Aorta (tissue), 5 donors: ENCODE measurements at regions not wholly inside any gene's neighbourhood (a gene's known extent, or its start where the extent isn't known, plus 50 kb on each side); places are given as distances from the start of the nearest gene placed in this dataset.

ENCODE experiments used
- ATAC-seq: fragments of 200-7000 bp; cut with Tn5 transposase; one replicate; pipeline ENCODE4 v1.9.1; 2022; ENCODE audit warnings: moderate library complexity; ENCODE audit not compliant: low FRiP score
- DNase-seq, 2 donors: peaks; one replicate each; pipeline ENCODE4 v3.0.0-alpha.2; 2020
- H3K27ac ChIP-seq, 2 donors: one replicate each; pipeline ENCODE4 v1.5.1; 2013; ENCODE audit warnings: low read length in 2 of 2, mild to moderate bottlenecking in 2 of 2, moderate library complexity in 2 of 2, control low read depth in 1 of 2, inconsistent platforms in 1 of 2, low read depth in 1 of 2
- H3K27me3 ChIP-seq, 2 donors: one replicate each; pipeline ENCODE4 v1.6.1; 2013; ENCODE audit warnings: control low read depth in 1 of 2, low read length in 1 of 2, mild to moderate bottlenecking in 1 of 2, moderate library complexity in 1 of 2; ENCODE audit not compliant: insufficient read depth in 2 of 2, control insufficient read depth in 1 of 2
- H3K36me3 ChIP-seq, 2 donors: one replicate each; pipeline ENCODE4 v1.6.1; 2013; ENCODE audit warnings: control low read depth in 1 of 2, low read length in 1 of 2, mild to moderate bottlenecking in 1 of 2; ENCODE audit not compliant: insufficient read depth in 2 of 2, control insufficient read depth in 1 of 2
- H3K4me1 ChIP-seq, 2 donors: one replicate each; pipeline ENCODE4 v1.6.1; 2013; ENCODE audit warnings: low read length in 2 of 2, control low read depth in 1 of 2, mild to moderate bottlenecking in 1 of 2, moderate library complexity in 1 of 2; ENCODE audit not compliant: insufficient read depth in 2 of 2, control insufficient read depth in 1 of 2
- H3K4me3 ChIP-seq, 2 donors: one replicate each; pipeline ENCODE4 v1.5.1; 2013; ENCODE audit warnings: low read length in 2 of 2, control low read depth in 1 of 2, mild to moderate bottlenecking in 1 of 2
- H3K9me3 ChIP-seq: one replicate; pipeline ENCODE4 v1.6.1; 2013; ENCODE audit warnings: mild to moderate bottlenecking, low read length; ENCODE audit not compliant: control insufficient read depth
- WGBS, 2 donors: extraction: QIAGEN DNeasy Blood & Tissue Kit; methylation state at CpG; one replicate each; pipeline ENCODE4 v1.1.7; 2013; 5-methylcytosine and 5-hydroxymethylcytosine counted together
- intact Hi-C, 2 donors: fragments of 100-400 bp; cut with DNase I; formaldehyde crosslinking; loops; one replicate each; pipeline versions ENCODE4 v1.14.2 to v1.15.0; 2022
- donor health status: healthy with polysubstance abuse.
- donor health status: Bipolar disorder and iron deficiency.
- donor health status: DM: no; HTN: no; CAD: no.
- donor health status: DM: no; HTN: no; CAD: no.
- donor health status: DM: yes; HTN: yes; CAD: no.

DNA sequence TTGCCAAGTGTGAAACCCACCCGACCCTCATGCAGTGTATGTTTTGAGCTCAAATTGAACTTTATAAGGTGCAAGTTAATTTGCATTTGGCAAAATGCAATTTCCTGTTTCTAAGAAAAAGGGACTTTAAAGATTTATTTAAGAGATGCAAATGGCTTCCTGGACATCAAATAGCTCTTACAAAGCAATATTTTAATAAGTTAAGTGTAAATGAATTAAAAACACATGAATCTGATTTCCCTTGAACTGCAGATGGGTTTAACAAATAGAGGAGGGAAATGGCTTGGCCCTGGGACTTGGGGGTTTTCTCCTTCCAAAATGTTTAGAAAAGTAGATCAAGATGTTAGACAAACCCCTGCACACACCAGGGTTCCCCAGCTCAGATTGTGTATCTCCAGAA is 116.0 kb downstream of the EN1 start:
- 48 to 63% methylated on average over 1 of the region's 1 CpG for WGBS, 2 donors
- H3K27me3 ChIP-seq: peaks cover 0 to 1% of the 10 kb centered on the region in 2 donors
- H3K4me1 ChIP-seq: no peaks in the 10 kb centered on the region
- H3K27ac ChIP-seq: no peak overlapping the region
- no peak overlapping the region for H3K4me3 ChIP-seq
- H3K9me3 ChIP-seq: peaks cover 7% of the 10 kb centered on the region
- H3K36me3 ChIP-seq: no peaks in the 10 kb centered on the region
- intact Hi-C loops: no loop called here
- ATAC-seq (no peak), DNase-seq (no peak)

DNA sequence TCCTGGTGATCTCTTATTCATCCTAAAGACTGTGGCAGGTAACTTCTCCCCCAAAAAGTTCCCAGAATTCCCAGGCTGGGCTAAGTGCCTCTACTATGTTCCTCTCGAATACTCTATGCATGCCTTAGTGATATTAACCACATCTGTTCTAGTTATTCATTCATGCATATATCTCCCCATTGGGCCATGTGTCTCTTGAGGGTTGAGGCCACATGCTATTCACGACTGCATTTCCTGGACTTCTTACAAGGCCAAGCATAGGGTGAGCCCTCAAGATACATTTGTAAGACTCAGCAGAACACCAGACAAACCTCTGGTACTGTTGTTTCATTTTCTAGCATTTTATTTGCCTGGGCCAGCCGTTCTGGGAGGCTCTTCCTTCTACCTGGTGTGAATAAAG is 117.0 kb downstream of the EN1 start:
- no peaks in the 10 kb centered on the region for H3K36me3 ChIP-seq
- H3K4me1 ChIP-seq: no peaks in the 10 kb centered on the region
- WGBS, 2 donors: 39 to 53% methylated on average over 3 of the region's 3 CpGs
- H3K4me3 ChIP-seq: no peak overlapping the region
- ATAC-seq (no peak), DNase-seq (no peak)
- intact Hi-C loops: no loop called here
- H3K27ac ChIP-seq: no peak overlapping the region
- H3K9me3 ChIP-seq: peaks cover 7% of the 10 kb centered on the region
- H3K27me3 ChIP-seq: peaks cover 0 to 1% of the 10 kb centered on the region in 2 donors

DNA sequence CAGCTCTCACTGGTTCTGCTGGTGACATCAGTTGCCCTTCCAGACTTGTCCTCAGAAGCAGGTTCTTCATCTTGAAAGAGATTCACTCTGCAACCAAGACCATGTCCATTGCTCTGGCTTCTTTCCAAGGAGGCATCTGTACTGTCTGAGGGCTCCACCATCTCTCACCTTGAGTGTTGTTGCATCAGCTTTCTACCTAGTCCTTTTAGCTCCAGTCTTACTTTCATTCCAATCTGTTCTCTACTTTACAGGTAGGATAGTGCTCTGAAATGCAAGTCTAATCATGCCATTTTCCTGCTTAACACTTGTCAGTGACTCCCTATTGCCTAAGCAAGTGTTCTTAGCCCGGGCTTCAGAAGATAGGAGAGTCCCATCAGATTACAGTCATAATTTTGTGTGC is 117.7 kb downstream of the EN1 start:
- DNase-seq (no peak), ATAC-seq (no peak)
- H3K27ac ChIP-seq: no peak overlapping the region
- H3K9me3 ChIP-seq: peaks cover 7% of the 10 kb centered on the region
- H3K27me3 ChIP-seq: peaks cover 0 to 1% of the 10 kb centered on the region in 2 donors
- intact Hi-C loops: no loop called here
- 42 to 46% methylated on average over 1 of the region's 1 CpG for WGBS, 2 donors
- H3K36me3 ChIP-seq: no peaks in the 10 kb centered on the region
- no peaks in the 10 kb centered on the region for H3K4me1 ChIP-seq
- H3K4me3 ChIP-seq: no peak overlapping the region

DNA sequence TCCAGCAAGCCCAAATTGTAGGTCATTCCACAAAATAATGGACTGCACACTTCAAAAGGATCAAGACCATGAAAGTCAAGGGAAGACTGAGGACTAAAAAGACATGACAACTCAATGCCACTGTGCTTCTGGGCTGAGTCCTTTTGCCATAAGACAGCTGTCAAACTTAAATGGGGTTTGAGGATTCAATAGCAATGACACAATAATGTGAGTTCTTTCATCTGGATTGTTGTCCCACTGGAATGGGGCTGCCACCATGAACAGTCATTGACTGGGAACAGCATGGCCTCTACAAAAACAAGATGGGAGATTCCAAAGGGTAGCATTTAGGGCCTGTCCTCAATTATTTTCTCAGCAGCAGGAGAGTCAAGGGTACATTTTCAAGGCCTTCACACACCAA is 118.5 kb downstream of the EN1 start:
- ATAC-seq (no peak), DNase-seq (no peak)
- no peaks in the 10 kb centered on the region for H3K4me1 ChIP-seq
- H3K4me3 ChIP-seq: no peak overlapping the region
- no peak overlapping the region for H3K27ac ChIP-seq
- H3K9me3 ChIP-seq: peaks cover 7% of the 10 kb centered on the region
- intact Hi-C loops: no loop called here
- H3K36me3 ChIP-seq: no peaks in the 10 kb centered on the region
- H3K27me3 ChIP-seq: peaks cover 0 to 1% of the 10 kb centered on the region in 2 donors

DNA sequence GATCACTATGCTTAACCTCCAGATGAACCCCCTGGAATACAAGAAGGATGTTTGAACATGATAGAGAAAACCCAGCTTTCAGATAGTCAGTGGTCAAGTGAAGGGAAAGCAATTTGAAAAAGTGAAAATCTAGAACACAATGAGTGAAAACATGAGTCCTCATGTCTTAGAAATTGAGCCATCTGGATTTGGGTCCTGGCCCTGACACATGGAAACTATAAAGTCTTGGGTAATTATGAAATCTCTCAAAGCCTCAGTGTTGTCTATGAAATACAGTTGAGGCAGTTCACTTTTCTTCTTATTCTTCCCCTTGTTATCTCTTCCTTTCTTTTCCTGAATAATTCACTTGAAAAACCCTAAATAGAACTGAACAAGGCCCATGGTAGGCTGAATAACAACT is 120.6 kb downstream of the EN1 start:
- Histone ChIP-seq H3K9me3 (peaks cover 3% of the 10 kb centered on the region), H3K4me1 (no peaks in the 10 kb centered on the region), H3K36me3 (no peaks in the 10 kb centered on the region), H3K27me3 (no peaks in the 10 kb centered on the region), H3K4me3 (no peak overlapping the region), H3K27ac (no peak overlapping the region)
- intact Hi-C loops: no loop called here
- ATAC-seq (no peak), DNase-seq (no peak)

DNA sequence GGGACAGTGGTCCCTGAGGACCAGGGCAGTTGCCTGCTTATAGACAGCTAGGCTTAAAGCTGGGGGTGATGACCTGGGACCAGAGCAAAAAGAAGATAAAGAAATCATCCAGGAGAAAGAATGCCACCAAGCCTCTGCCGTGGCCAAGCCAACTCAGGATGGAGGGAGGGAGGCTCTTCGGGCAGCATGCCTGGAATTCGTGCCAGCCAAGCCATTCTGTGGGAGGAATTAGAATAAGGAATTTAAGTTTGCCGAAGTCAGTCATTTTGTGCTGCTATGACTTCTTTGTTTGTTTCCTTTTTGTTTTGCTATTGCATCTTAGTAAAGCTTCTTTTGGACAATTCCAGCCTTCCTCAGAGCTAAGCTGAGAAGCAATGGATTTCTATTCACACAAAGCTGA is 124.1 kb downstream of the EN1 start:
- ATAC-seq (no peak), DNase-seq (no peak)
- no peak overlapping the region for H3K27ac ChIP-seq
- 10 to 19% methylated on average over 4 of the region's 4 CpGs for WGBS, 2 donors
- H3K4me3 ChIP-seq: no peak overlapping the region
- intact Hi-C loops: no loop called here
- H3K27me3 ChIP-seq: no peaks in the 10 kb centered on the region
- H3K4me1 ChIP-seq: no peaks in the 10 kb centered on the region
- H3K9me3 ChIP-seq: peaks cover 2% of the 10 kb centered on the region
- no peaks in the 10 kb centered on the region for H3K36me3 ChIP-seq

DNA sequence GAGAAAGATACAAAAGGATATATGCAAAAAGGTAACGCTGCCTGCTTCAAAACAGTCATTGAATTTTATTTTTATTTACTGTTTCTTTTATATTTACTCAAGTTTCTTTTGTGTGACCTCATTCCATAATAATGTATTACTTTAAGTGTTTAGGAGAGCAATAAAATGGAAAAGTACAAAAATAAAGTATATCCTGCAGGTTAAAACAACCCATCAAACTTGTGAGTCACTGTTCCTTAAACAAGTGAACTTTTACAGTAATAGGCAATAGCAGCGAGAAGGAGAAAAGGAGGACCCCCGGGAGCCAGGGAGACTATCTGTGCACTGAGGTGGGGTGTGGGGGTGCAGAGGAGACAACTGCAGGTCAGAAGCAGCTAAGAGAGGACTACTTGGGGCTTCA is 124.5 kb downstream of the EN1 start:
- no peaks in the 10 kb centered on the region for H3K36me3 ChIP-seq
- ATAC-seq: no peak
- peaks cover 2% of the 10 kb centered on the region for H3K9me3 ChIP-seq
- H3K4me1 ChIP-seq: no peaks in the 10 kb centered on the region
- WGBS, 2 donors: 74 to 81% methylated on average over 3 of the region's 3 CpGs
- H3K4me3 ChIP-seq: no peak overlapping the region
- intact Hi-C loops: no loop called here
- no peak for DNase-seq
- H3K27ac ChIP-seq: no peak overlapping the region
- H3K27me3 ChIP-seq: no peaks in the 10 kb centered on the region

DNA sequence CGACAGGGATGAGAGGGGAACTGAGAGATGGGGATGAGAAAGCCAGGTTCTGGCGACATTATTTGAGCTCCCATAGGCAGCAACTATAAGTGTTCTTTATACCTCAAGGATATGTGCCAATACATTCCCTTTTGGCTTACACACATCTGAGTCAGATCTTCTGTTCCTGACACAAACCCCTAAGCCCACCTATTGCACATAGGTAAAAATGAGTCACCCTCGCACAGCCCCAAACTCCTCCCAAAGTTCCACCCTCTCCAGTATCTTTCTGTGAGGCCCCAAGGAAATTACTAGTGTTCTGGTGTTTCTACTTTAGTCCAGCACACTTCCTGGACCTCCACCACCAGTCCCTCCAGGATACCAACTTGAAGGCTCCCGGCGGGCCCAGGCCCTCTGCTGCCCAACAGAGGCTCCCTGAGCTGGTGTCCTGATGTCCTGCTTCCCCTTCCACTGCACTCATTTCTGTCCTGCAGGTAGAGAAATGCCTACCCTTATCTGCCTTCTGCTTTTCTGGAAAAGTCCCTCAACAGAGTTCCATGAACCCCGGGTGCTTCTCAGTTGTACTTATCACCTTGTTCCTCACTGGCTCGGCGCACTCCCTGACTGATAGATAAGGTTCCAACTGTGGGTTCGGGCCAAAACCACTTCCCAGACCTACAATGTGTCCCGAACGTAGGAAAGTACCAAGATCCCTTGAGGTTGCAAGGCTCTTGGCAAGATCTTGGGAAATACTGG is 125.5 kb downstream of the EN1 start:
- intact Hi-C loops: no loop called here
- DNase-seq (no peak), ATAC-seq (no peak)
- H3K27me3 ChIP-seq: no peaks in the 10 kb centered on the region
- no peaks in the 10 kb centered on the region for H3K36me3 ChIP-seq
- H3K4me1 ChIP-seq: no peaks in the 10 kb centered on the region
- H3K4me3 ChIP-seq: no peak overlapping the region
- WGBS, 2 donors: 55 to 56% methylated on average over 11 of the region's 11 CpGs
- no peaks in the 10 kb centered on the region for H3K9me3 ChIP-seq
- H3K27ac ChIP-seq: no peak overlapping the region

DNA sequence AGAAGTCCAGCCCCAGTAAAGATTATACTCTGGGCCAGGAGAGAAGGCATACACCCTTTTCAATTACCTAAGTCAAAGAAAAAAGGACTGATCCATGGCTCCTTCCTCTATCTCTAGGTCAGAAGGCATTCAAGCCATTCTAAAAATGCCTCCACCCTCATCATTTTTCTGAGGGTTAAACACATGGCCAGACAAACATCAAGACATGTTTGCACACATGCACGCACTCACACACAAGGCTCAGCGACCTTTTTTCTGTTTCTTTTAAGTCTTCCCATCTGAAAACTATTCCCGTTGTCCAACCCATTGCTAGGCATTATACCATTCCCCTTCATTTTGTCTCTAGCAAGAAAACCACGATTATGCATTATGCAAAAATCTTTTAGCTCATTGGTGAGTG is 126.6 kb downstream of the EN1 start:
- Histone ChIP-seq H3K36me3 (no peaks in the 10 kb centered on the region), H3K27ac (no peak overlapping the region), H3K4me1 (no peaks in the 10 kb centered on the region), H3K9me3 (no peaks in the 10 kb centered on the region), H3K27me3 (no peaks in the 10 kb centered on the region), H3K4me3 (no peak overlapping the region)
- WGBS, 2 donors: 71 to 78% methylated on average over 4 of the region's 4 CpGs
- intact Hi-C loops: no loop called here
- ATAC-seq: no peak
- DNase-seq: no peak
